Erythroblast (primary cell): ENCODE measurements at regions not wholly inside any gene's neighbourhood (a gene's known extent, or its start where the extent isn't known, plus 50 kb on each side); places are given as distances from the start of the nearest gene placed in this dataset.
"Not testable (repeated sequence)": the region's sequence is repeated elsewhere in the genome, so short reads cannot be mapped to it uniquely, and the experiment has no call there.

Source experiments
- DNase-seq, 2 experiments: peaks; one replicate each; lab custom pipeline; 2025; lab: John Stamatoyannopoulos, UW
- GATA1 ChIP-seq: IDR thresholded peaks from 2 replicates; pipeline ENCODE4 v1.6.1; 2011; ENCODE audit warnings: low read depth, mild to moderate bottlenecking, control low read depth, low read length, moderate library complexity
- POLR2A ChIP-seq: IDR thresholded peaks from 2 replicates; pipeline ENCODE4 v1.6.1; 2011; ENCODE audit warnings: mild to moderate bottlenecking, low read length

- DNase-seq = peak; percentile 62
Observed at GRCh38 chr3:152202976-152203626, 65.6 kb upstream of the MBNL1 start.

DNA sequence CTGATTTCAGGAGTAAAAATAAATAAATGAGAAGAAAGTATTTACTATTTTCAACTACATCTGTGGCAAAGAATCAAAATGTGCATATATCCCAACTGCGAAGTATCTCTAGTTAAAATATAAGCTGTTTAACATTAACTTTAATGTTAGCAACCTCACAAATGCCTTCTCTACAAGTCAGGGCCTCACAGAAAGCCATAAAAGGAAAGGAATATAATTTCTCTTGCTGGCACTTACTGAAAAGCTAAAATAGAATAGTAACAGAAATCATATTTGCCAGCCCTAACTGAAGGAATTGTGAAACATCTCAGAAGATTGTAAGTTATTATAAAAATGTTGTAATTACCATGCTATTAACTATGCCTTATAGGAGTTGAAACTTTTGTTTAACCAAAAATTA lies 65.1 kb upstream of the MBNL1 start:
- TF ChIP-seq GATA1 (no peak), POLR2A (no peak)

More at GRCh38 chr3:152202976-152203626, 65.6 kb upstream of the MBNL1 start:
- TF ChIP-seq GATA1 (no peak), POLR2A (no peak)

DNA sequence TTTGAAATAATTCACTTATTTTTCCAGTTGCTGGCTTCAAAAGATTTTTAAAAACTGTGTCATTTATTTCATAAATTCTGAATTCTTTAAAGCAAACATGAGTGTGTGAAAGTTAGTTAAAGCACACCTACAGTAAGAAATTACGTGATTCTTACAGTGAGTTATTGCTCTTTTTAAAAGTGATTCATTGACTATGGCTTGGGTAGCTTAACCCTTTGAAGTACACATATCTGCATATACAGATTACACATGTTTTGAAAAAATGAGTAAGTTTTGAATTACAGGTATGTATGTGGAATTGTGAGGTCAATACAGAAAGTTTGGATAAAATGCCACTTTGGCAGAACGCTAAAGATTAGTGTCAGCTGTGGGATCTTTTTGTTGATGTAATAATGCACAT lies 64.5 kb upstream of the MBNL1 start:
- no peak for TF ChIP-seq GATA1
- no peak for TF ChIP-seq POLR2A
- DNase-seq = peak; percentile 17 to 46

More for the DNA sequence above, 65.1 kb upstream of the MBNL1 start:
- peak in 1 of 2 experiments; percentile 49 for DNase-seq

DNA sequence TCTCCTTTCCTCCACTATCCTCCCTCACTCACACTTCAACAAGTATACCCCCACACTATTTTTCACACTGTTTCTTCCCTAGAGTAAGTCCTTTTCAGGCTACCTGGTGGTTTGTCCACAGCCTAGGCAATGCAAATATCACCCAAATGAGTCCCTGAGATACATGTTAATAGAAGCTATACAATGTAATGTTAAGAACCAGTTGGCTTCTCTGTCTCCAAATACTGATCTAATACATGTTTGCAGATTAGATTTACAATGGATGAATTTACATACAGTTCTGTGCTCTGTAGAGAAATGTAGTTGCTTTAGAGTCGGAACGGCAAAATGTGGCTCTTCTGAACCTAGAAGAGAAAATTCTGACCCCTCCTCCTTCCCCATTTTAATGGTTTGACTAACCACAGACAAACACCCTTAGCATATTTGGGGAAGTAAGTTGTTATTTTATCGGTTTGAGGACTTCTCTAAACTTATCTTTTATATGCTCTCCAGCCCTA lies 63.6 kb upstream of the MBNL1 start:
- DNase-seq = peak; percentile 60 to 62
- TF ChIP-seq POLR2A (peak; percentile 61), GATA1 (no peak)

- TF ChIP-seq GATA1 = no peak
Observed at GRCh38 chr3:152206243-152206760, 62.4 kb upstream of the MBNL1 start.

GRCh38 chr3:152208439-152208838 lies 60.3 kb upstream of the MBNL1 start:
- DNase-seq = peak in 1 of 2 experiments; percentile 4

More at GRCh38 chr3:152206243-152206760, 62.4 kb upstream of the MBNL1 start:
- no peak for DNase-seq

DNA sequence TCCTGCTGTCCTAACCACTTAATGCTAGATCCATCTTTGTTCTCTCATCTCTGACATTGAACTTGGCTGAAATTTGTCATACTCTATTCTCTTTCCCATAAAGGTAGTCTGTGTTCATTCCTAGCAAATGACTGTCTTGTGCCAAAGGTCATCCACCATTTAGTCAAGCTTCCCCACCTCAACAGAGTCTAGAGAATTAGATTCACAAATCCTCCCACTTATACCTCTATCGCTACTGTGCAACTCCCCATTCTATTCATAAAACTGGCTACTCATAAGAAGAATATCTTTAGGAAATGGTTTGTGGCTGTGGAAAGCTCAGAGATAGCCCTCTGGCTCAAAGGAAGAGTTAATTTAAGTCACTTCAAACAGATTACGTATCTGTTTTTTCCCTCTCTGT lies 59.7 kb upstream of the MBNL1 start:
- TF ChIP-seq GATA1 (no peak), POLR2A (no peak)
- DNase-seq = no peak

More at GRCh38 chr3:152208439-152208838, 60.3 kb upstream of the MBNL1 start:
- TF ChIP-seq GATA1 (no peak), POLR2A (no peak)

DNA sequence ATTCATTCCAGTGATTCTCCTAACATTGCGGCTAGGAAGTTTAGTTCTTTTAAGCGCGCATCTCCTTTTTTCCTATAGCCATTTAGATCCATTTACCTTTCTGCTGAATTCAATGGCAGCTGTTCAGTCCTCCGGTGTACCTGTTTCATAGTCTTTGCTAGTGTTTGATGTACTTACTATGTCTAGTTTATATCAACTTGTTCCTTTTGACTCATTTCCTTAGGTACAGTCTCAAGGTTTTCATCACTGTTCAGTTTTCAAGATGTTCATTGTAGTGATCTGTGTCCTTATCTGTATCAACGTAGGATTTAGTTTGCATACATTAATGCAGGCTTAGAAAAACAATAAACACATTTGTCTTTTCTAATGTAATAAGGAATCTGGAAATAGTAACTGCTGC lies 59.0 kb upstream of the MBNL1 start:
- TF ChIP-seq GATA1 (no peak), POLR2A (no peak)
- DNase-seq = no peak

- no peak for TF ChIP-seq POLR2A
- no peak for TF ChIP-seq GATA1
- DNase-seq = no peak
Observed at GRCh38 chr3:152210697-152211096, 58.0 kb upstream of the MBNL1 start.

DNA sequence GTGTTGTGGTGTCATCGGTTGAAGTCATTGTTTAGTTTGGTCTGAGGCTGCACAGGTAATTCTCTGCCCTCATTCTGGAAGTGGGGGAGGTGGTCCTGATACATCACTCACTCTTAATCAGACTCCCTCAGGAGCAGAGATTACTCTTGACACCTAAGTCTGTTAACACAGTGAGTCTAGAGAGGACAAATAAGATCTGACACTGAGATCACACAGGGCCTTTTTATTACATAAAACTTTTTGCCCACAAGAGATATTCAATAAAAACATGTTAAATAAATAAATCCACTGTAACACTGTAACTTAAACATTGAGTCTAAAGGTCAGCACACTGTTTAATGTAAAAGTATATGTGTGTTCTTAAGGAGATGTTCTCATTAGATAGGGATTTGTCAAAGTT lies 57.1 kb upstream of the MBNL1 start:
- DNase-seq = no peak
- no peak for TF ChIP-seq POLR2A
- no peak for TF ChIP-seq GATA1

- TF ChIP-seq GATA1 = no peak
- TF ChIP-seq POLR2A = no peak
- DNase-seq = no peak
Observed at GRCh38 chr3:152213203-152213602, 55.5 kb upstream of the MBNL1 start.

DNA sequence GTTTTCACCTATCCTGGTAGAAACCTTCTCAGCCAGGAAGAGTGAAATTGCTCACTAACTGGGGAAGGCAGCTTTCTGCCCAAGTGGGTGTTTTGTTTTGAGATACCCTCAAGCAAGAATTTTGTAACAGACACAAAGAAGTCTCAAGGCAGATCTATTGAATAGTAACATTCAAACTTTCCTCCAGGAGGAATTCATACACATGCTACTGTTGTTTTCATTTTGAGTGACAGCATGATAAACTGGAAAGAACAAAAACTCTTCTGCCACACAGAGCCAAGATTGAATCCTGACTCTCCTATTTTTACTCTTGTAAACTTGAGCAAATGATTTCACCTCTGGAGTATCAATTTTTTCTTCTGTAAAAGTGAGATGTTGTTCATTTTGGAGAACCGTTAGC lies 54.8 kb upstream of the MBNL1 start:
- no peak for DNase-seq
- TF ChIP-seq GATA1 (no peak), POLR2A (no peak)

DNA sequence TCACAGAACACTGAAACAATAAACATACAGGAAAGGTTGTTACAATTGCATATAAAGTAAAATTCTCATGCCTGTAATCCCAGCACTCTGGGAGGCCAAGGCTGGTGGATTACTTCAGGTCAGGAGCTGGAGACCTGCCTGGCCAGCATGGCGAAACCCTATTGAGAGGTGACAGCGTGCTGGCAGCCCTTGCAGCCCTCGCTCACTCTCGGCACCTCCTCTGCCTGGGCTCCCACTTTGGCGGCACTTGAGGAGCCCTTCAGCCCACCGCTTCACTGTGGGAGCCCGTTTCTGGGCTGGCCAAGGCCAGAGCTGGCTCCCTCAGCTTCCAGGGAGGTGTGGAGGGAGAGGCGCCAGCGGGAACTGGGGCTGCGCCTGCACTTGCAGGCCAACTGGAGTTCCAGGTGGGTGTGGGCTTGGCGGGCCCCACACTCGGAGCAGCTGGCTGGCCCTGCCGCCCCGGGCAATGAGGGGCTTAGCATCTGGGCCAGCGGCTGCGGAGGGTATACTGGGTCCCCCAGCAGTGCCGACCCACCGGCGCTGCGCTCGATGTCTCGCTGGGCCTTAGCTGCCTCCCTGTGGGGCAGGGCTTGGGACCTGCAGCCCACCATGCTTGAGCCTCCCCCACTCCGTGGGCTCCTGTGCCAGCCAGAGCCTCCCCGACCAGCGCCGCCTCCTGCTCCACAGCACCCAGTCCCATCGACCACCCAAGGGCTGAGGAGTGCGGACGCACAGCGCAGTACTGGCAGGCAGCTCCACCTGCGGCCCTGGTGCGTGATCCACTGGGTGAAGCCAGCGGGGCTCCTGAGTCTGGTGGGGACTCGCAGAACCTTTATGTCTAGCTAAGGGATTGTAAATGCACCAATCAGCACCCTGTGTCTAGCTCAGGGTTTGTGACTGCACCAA lies 51.5 kb upstream of the MBNL1 start:
- not testable (repeated sequence) for DNase-seq

- DNase-seq = no peak
- TF ChIP-seq GATA1 = no peak
- TF ChIP-seq POLR2A = no peak
Observed at GRCh38 chr3:152218602-152219001, 50.1 kb upstream of the MBNL1 start.
